Globus pallidus (tissue), 1 donor: ENCODE measurements at regions not wholly inside any gene's neighbourhood (a gene's known extent, or its start where the extent isn't known, plus 50 kb on each side); places are given as distances from the start of the nearest gene placed in this dataset.
"Not testable (repeated sequence)": the region's sequence is repeated elsewhere in the genome, so short reads cannot be mapped to it uniquely, and the experiment has no call there.

Experiments
- DNase-seq: peaks from one replicate; pipeline ENCODE4 v3.0.0-alpha.2; 2015; ENCODE audit warnings: low spot score

DNA sequence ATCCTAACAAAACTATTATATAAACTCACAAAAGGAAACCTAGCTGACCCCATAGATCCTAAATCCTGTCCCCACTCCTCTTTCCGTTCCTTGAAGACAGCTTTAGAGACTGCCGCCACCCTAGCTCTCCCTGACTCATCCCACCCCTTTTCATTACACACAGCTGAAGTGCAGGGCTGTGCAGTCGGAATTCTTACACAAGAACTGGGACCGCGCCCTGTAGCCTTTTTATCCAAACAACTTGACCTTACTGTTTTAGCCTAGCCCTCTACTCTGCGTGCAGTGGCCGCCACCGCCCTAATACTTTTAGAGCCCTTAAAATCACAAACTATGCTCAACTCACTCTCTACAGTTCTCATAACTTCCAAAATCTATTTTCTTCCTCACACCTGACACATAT, 264.0 kb downstream of the SMARCA2 start:
- DNase-seq: not testable (repeated sequence)

DNA sequence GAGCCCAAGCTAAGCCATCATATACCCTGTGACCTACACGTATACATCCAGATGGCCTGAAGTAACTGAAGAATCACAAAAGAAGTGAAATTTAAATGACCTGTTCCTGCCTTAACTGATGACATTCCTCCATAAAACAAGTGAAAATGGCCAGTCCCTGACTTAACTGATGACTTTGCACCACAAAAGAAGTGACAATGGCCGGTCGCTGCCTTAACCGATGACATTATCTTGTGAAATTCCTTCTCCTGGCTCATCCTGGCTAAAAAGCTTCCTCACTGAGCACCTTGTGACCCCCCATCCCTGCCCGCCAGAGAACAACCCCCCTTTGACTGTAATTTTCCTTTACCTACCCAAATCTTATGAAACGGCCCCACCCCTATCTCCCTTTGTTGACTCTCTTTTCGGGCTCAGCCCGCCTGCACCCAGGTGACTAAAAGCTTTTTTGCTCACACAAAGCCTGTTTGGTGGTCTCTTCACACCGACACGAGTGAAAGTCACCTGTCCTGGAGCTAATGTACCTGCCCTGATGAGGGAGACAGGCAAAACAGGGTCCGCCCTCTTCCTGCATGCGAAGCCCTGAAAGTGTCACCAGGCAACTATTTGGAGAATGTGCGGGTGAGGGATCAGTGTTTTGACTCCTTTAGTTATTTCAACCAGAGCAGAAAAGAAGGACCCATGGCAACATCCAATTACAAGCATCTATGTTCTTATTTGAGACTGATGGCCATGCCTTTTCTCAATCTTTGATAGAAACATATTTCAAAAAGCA, 266.1 kb downstream of the SMARCA2 start:
- DNase-seq: no peak

- no peak for DNase-seq
Observed at GRCh38 chr9:2281803-2282185, 266.6 kb downstream of the SMARCA2 start.

DNA sequence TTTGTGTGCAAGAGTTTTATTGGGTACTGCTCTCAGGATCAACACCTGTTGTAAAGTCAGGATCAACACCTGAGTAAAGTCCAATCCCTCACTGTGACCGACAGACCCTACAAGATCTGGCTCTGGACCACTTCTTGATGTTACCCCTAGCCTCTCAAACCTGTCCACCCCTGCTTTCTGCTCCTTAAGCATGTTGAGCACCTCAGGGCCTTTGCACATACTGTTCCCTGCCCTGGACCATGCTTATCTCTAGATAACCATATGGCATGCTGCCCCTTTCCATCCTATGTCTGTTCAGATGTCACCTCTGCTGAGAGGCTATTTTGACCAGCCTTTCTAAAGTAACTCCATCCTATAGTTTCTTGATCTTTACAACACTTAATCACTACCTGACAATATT, 269.6 kb downstream of the SMARCA2 start:
- no peak for DNase-seq

DNA sequence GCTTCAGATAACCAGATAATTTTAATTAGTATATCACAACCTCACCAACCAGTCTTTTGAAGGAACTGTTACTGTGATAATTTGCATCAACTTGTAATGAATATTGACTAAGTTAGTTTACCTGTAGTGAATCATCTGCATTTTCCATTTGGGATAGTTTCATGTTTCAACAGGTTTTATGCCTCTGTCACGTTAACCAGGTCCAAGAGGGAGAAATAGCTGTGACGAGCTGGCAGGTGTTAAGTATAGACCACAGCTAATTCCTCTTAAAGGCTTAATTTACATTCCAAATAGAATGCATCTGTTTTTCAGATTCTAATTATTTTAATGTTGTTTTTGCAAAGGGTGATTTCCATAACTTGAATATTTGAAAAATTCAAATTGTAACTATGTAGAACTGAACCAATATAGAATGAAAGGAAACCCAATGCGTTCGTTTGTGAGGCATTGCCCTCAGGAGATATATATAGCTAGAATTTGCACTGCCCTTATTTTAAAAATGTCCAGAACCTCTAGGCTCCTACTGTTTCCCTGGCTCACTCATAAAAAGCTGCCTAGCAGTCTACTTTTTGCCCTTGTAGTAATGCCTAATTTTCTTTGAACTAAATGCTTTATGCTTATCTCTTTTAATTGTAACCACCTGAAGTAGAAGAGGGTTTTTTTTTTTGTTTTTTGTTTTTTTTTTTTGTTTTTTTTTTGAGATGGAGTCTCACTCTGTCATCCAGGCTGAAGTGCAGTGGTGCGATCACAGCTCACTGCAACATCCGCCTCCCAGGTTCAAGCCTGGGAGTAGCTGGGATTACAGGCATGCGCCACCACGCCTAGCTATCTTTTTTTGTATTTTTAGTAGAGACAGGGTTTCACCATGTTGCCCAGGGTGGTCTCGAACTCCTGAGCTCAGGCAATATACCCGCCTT, 270.5 kb downstream of the SMARCA2 start:
- DNase-seq: no peak

- DNase-seq: no peak
Observed at GRCh38 chr9:2286333-2286705, 271.2 kb downstream of the SMARCA2 start.

GRCh38 chr9:2286825-2287455, 271.8 kb downstream of the SMARCA2 start:
- DNase-seq: no peak

DNA sequence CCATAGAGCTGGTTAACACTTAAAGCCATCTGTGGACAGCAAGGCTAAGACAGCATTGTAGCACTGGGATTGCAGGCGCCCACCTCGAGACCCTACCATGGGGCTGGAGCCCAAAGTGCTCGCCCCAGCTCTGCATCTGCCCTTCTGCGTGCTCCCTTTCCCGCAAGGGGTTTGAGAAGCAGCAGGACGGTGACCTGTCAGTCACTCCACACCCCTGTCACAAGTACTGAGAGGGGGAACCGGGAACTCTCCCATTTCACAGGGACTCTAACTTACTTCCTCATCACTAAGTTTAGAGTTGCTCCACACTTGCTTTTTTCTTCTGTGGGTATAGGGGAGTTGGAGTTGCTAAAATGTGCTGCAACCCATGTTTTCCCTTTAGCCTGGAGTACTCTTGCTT, 273.2 kb downstream of the SMARCA2 start:
- DNase-seq: no peak

DNA sequence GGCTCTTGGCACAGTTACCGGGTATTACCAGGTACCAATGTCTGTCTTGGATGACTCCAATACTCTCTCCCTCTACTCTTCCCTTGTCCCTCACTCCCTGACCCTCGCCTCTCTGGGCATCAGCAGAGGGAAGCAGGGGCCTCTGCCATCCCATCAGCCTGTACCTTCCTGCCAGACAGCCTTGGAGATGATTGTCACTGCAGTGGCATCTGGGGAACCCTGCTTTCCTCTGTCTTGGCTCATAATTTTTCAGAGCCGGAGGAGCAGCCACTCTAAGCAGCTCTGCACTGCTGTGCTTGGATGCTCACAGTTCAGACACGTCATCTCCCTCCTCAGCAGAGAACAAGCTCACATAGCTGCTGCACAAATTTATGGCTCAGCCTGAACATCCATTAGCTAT, 274.1 kb downstream of the SMARCA2 start:
- no peak for DNase-seq

DNA sequence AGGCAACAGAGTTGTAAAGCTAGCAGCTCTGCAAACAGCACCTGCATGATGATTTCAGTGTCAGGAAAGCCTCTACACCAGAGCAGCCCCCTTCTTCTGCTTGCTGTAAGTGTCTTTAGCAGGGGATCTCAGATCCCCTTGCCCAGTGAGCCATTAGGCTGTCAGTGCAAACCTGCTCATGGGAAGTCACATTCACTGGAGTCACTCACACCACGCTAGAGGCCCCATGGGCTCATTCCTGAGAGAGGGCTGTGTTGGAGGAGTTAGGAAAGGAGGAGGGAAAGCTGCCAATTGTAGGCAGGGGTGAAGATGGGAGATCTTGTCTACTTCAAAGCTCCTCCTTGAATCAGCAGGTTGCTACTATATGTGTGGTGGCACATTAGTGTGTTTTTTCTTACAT, 275.2 kb downstream of the SMARCA2 start:
- DNase-seq: no peak

- DNase-seq: no peak
Observed at GRCh38 chr9:2291980-2292704, 277.0 kb downstream of the SMARCA2 start.

DNA sequence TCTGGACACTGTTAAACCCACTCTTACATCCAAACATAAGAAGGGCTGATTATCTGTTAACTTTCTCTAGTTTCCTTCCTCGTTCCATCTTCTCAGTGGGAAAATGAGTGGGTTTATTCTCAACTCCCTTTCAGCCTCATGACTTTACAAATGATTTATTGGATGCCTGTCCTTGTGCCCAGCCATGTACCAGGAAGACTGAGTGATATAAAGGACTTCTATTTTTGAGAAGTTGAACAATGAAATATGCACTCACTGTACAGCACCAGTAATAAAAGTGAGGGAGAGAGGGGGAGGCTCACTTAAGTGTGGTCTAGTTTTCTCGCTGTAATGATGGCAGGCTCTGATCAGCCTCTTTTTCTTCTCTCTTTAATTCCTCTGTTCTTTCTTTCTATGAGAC, 277.6 kb downstream of the SMARCA2 start:
- DNase-seq: no peak

DNA sequence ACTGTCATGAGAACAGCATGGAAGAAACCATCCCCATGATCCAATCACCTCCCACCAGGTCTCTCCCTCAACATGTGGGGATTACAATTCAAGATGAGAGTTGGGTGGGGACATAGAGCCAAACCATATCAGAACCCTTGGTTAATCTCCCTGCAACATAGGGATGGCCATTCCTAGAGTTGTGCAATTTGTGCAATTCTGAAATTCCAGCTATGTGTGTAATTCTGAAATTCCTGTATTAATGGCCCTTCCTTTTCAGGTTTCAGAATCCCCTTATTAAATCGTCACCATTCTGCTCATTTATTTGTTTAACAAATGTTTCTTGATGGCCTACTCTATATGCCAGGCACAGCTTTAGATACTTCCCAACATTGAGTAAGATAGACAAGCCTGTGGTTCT, 282.6 kb downstream of the SMARCA2 start:
- DNase-seq: no peak

DNA sequence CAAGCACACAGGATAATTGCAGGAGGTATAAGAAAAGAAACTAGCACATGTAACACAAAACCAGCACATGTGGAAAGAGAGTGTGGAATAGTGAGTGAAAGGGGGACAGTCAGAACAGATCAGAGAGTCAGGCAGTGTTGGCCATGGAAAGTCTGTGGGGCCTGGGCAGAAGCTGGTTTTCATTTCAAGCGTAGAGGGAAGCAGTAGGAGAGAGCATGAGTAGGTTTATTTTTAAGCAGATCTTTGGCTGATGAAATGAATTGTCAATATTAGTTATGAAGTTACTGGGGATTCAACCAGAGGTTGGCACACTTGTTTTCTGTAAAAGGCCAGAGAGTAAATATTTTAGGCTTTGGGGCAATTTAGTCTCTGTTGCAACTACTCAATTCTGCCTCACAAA, 283.1 kb downstream of the SMARCA2 start:
- no peak for DNase-seq

- DNase-seq: no peak
Observed at GRCh38 chr9:2299156-2299842, 284.2 kb downstream of the SMARCA2 start.

DNA sequence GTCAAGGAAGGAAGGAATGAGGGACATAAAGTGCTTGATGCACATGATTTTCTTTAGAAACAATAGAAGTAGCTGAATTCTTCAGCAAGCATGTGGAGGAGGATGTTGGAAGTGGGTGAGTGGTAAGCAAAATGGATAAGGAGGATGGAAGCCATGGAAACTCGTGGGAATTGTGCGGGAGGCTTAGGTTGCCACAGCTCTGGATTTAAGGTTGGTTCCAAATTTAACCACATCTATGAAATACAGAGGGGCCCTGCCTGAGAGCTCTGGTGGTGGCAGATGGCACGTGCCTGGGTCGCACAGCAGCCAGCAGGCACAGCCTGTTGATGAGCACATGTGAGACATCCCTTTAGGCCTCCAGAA, 284.7 kb downstream of the SMARCA2 start:
- DNase-seq: no peak

GRCh38 chr9:2300325-2300724, 285.2 kb downstream of the SMARCA2 start:
- DNase-seq: no peak

DNA sequence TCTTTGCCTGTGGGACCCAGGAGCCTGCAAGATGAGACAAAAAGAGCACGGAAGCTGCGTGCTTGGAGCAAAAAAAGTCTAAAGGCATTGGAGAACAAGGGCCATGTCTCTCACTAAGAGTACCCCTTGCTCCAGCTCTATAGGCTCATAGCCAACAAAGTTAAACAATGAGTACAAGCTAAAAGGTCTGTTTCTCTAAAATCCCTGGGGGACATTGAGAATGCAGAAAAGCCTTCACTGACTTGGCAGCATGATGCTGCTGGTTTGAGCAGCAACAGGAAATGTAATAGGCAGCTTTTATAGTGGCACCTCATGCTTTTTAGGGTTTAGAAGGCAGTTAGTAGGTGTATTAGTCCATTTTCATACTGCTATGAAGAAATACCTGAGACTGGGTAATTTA, 287.5 kb downstream of the SMARCA2 start:
- no peak for DNase-seq

DNA sequence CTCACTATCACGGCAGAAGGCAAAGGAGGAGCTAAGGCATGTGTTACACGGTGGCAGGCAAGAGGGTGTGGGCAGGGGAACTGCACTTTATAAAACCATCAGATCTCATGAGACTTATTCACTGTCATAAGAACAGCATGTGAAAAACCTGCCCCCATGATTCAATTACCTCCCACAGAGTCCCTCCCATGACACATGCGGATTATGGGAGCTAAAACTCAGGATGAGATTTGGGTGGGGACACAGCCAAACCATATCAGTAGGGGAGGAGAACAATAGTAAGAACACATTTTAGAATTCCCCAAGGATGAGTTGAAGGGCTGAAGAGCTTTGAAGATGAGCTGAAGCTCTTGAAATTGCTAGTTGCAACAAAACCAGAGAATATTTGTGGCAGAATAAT, 287.9 kb downstream of the SMARCA2 start:
- no peak for DNase-seq

DNA sequence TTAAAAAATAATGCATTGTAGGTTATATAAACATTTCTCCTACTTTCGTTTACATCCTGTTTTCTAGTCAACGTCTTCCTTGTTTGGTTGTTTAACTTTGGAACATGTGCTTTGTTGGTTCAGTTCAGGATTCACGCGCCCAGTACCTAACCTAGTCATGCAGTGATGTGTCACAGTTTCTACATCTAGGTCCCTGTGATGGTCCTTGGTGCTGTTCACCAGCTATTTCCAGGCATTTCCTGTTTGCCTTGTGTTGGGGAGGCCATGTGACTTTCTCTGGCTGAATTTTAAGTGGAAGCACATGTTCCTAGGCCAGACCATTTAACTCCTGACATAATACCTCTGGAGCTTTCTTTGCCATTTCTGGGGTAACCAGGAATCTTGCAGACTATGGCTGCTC, 292.3 kb downstream of the SMARCA2 start:
- no peak for DNase-seq

DNA sequence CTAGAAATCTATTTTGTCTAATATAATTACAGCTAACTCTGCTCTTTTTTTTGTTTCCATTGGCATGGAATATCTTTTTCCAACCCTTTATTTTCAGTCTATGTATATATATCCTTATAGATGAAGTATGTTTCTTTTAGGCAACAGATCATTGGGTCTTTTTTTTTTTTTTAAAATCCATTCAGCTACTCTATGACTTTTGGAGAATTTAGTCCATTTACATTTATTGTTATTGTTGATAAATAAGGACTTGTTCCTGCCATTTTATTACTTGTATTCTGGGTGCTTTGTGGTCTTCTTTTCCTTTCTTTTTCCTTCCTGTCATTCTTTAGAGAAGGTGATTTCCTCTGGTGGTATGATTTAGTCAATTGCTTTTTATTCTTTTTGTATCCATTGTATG, 296.8 kb downstream of the SMARCA2 start:
- DNase-seq: no peak

GRCh38 chr9:2313512-2313911, 298.4 kb downstream of the SMARCA2 start:
- DNase-seq: no peak
